ENCODE measurements at regions not wholly inside any gene's neighbourhood (a gene's known extent, or its start where the extent isn't known, plus 50 kb on each side); places are given as distances from the start of the nearest gene placed in this dataset.

DNA sequence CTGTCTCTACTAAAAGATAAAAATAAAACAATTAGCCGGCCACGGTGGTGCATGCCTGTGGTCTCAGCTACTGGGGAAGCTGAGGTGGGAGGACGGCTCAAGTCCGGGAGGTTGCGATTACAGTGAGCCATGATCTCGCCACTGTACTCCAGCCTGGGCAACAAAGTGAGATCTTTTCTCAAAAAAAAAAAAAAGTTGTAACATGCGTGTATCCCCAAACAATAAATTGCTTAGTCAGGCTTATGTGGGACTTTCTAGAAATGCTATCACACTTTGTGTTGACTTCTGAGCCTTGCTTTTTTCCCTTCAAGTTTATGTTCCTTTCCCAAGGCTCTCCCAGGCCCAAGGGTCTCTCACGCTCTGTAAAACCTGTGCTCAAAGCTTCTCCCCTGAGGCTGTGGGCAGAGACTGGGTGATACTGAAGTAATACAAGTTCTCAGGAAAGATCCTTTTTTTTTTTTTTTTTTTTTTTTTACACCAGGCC is 88.0 kb upstream of the TNS3 start:
- WGBS, 2 donors: 67 to 73% methylated on average over 8 of the region's 8 CpGs
- Histone ChIP-seq H3K4me1 (no peaks in the 10 kb centered on the region), H3K4me3 (no peak overlapping the region), H3K27ac (peak overlapping the region; percentile 57 to 75 (median 64)), H3K27me3 (no peaks in the 10 kb centered on the region), H3K9me3 (no peaks in the 10 kb centered on the region), H3K36me3 (no peaks in the 10 kb centered on the region)
- TF ChIP-seq, protein P1, sequence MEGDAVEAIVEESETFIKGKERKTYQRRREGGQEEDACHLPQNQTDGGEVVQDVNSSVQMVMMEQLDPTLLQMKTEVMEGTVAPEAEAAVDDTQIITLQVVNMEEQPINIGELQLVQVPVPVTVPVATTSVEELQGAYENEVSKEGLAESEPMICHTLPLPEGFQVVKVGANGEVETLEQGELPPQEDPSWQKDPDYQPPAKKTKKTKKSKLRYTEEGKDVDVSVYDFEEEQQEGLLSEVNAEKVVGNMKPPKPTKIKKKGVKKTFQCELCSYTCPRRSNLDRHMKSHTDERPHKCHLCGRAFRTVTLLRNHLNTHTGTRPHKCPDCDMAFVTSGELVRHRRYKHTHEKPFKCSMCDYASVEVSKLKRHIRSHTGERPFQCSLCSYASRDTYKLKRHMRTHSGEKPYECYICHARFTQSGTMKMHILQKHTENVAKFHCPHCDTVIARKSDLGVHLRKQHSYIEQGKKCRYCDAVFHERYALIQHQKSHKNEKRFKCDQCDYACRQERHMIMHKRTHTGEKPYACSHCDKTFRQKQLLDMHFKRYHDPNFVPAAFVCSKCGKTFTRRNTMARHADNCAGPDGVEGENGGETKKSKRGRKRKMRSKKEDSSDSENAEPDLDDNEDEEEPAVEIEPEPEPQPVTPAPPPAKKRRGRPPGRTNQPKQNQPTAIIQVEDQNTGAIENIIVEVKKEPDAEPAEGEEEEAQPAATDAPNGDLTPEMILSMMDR (IDR thresholded peaks at IDR 0.05): no peak
- TF ChIP-seq POLR2A (IDR thresholded peaks at IDR 0.05) (no peak), EP300 (IDR thresholded peaks at IDR 0.05) (no peak), POLR2AphosphoS5 (IDR thresholded peaks at IDR 0.05) (no peak)
- ATAC-seq (ENCODE audit: low FRiP score in 2 of 2) (peak in 1 of 2 donors; percentile 49), DNase-seq (no peak)

DNA sequence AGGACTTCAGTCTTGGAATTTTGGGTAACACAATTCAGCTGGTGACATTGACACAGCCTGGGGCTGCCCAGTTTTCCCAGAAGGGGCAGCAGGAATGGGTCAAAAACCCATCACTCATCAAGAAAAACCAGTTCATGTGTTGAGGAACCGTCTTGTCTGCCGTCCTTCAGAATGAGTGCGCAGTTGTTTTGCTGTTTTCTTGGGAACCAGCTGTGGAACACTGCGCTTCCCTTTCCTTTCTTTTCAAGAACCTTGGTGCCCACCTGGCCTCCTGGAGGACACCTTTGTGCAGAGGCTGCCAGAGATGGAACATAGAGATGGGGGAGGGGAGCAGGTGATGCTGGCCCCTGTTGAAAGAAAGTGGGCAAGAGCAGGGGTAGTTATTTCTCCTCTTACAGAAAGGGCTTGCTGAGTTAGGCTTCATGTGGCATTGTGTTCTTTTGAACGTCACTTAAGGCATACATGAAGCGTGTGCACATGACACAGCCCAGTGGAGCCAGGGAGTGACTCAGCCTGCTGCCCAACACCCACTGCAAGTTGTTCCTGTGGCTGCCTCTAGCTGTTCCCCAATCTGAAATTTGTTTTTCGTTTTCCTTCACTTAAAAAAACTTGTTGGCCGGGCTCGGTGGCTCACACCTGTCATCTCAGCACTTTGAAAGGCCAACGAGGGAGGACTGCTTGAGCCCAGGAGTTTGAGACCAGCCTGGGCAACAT is 87.4 kb upstream of the TNS3 start:
- Histone ChIP-seq H3K27ac (peak overlapping the region; percentile 57 to 75 (median 64)), H3K4me3 (no peak overlapping the region), H3K36me3 (no peaks in the 10 kb centered on the region), H3K27me3 (no peaks in the 10 kb centered on the region), H3K9me3 (no peaks in the 10 kb centered on the region), H3K4me1 (no peaks in the 10 kb centered on the region)
- DNase-seq: peak in 1 of 2 donors; percentile 79
- peak in 1 of 4 donors; percentile 60 for TF ChIP-seq POLR2A (IDR thresholded peaks at IDR 0.05)
- TF ChIP-seq, protein P1 (IDR thresholded peaks at IDR 0.05): peak in 2 of 6 experiments; percentile 5 to 25
- peak in 1 of 2 donors; percentile 74 for TF ChIP-seq POLR2AphosphoS5 (IDR thresholded peaks at IDR 0.05)
- TF ChIP-seq EP300 (IDR thresholded peaks at IDR 0.05): peak in 2 of 4 donors; percentile 12 to 15
- peak; percentile 66 to 92 for ATAC-seq (ENCODE audit: low FRiP score in 2 of 2)
- WGBS, 2 donors: 63 to 80% methylated on average over 8 to 10 of the region's 10 CpGs

GRCh38 chr7:47666164-47666862 is 84.4 kb upstream of the TNS3 start:
- TF ChIP-seq, protein P1 (IDR thresholded peaks at IDR 0.05): no peak
- TF ChIP-seq POLR2A (IDR thresholded peaks at IDR 0.05) (no peak), EP300 (IDR thresholded peaks at IDR 0.05) (no peak), POLR2AphosphoS5 (IDR thresholded peaks at IDR 0.05) (no peak)
- no peak for DNase-seq

GRCh38 chr7:47664650-47665195 is 82.8 kb upstream of the TNS3 start:
- 78 to 92% methylated on average over 7 of the region's 7 CpGs for WGBS, 2 donors
- TF ChIP-seq, protein P1 (IDR thresholded peaks at IDR 0.05): no peak
- TF ChIP-seq POLR2A (IDR thresholded peaks at IDR 0.05): no peak
- TF ChIP-seq EP300 (IDR thresholded peaks at IDR 0.05): no peak
- TF ChIP-seq POLR2AphosphoS5 (IDR thresholded peaks at IDR 0.05): no peak
- ATAC-seq (ENCODE audit: low FRiP score in 2 of 2) (no peak), DNase-seq (no peak)
- Histone ChIP-seq H3K27ac (no peak overlapping the region), H3K27me3 (no peaks in the 10 kb centered on the region), H3K4me3 (no peak overlapping the region), H3K4me1 (peaks cover 0 to 5% (median 1%) of the 10 kb centered on the region in 4 donors), H3K36me3 (no peaks in the 10 kb centered on the region), H3K9me3 (no peaks in the 10 kb centered on the region)

More at GRCh38 chr7:47666164-47666862, 84.4 kb upstream of the TNS3 start:
- Histone ChIP-seq H3K36me3 (no peaks in the 10 kb centered on the region), H3K9me3 (no peaks in the 10 kb centered on the region), H3K27me3 (no peaks in the 10 kb centered on the region), H3K4me1 (peaks cover 0 to 5% (median 1%) of the 10 kb centered on the region in 4 donors), H3K27ac (no peak overlapping the region), H3K4me3 (no peak overlapping the region)
- 84 to 87% methylated on average over 10 of the region's 10 CpGs for WGBS, 2 donors
- ATAC-seq (ENCODE audit: low FRiP score in 2 of 2): no peak
